PFSK-1 (cell line): ENCODE measurements at regions not wholly inside any gene's neighbourhood (a gene's known extent, or its start where the extent isn't known, plus 50 kb on each side); places are given as distances from the start of the nearest gene placed in this dataset.

Experiments
- POLR2AphosphoS5 ChIP-seq: IDR thresholded peaks from 2 replicates; pipeline ENCODE4 v1.6.1; 2012; ENCODE audit warnings: low read depth, mild to moderate bottlenecking, control low read depth, low read length, moderate library complexity
- REST ChIP-seq, 2 experiments: IDR thresholded peaks; 2 replicates each; pipeline versions ENCODE4 v1.6.1 to v1.8.0; 2011 to 2012; ENCODE audit warnings: low read depth in 2 of 2, low read length in 2 of 2, control low read depth in 1 of 2, inconsistent platforms in 1 of 2, mild to moderate bottlenecking in 1 of 2, moderate library complexity in 1 of 2; ENCODE audit not compliant: insufficient read depth in 1 of 2
- SIN3A ChIP-seq: IDR thresholded peaks from 2 replicates; pipeline ENCODE4 v1.6.1; 2012; ENCODE audit warnings: mild to moderate bottlenecking, low read length, moderate library complexity, borderline replicate concordance; ENCODE audit not compliant: insufficient read depth
- TAF1 ChIP-seq: IDR thresholded peaks from 2 replicates; pipeline ENCODE4 v1.6.1; 2012; ENCODE audit warnings: low read length, control low read depth, borderline replicate concordance; ENCODE audit not compliant: insufficient read depth

DNA sequence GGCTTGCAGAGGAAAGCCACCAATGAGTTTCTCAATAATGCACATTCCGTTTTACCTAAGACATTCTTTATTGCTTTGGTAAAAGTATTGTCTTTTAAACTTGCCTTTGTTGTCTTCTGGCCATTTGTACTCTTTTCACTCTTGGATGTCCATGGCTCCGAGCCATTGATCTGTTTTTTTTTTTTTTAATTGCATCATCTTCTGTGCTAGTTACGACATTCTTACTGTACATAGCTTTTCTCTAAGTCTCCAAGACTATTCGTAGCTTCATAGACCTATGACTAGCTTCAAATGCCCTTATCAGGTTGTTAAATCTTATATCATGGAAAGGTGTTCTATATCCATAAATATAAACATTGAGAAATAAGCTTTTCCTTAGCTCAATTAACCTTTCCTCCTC is 1522.6 kb downstream of the FAM181B start:
- TF ChIP-seq REST (IDR thresholded peaks at IDR 0.05; ENCODE audit: insufficient read depth in 1 of 2, low read depth in 2 of 2, low read length in 2 of 2) (no peak), SIN3A (no peak), TAF1 (no peak), POLR2AphosphoS5 (no peak)
